ENCODE measurements at regions not wholly inside any gene's neighbourhood (a gene's known extent, or its start where the extent isn't known, plus 50 kb on each side); places are given as distances from the start of the nearest gene placed in this dataset.

GRCh38 chr20:39576771-39577170 is 614.6 kb downstream of the DHX35 start:
- no peaks in the 10 kb centered on the region for H3K36me3 Mint-ChIP-seq (ENCODE audit: low read depth)
- no peaks in the 10 kb centered on the region for H3K9me3 Mint-ChIP-seq
- no peaks in the 10 kb centered on the region for H3K4me1 Mint-ChIP-seq (ENCODE audit: low read depth)
- DNase-seq (ENCODE audit: low spot score), result no peak
- H3K4me3 Mint-ChIP-seq, result no peak overlapping the region
- no peaks in the 10 kb centered on the region for H3K27me3 Mint-ChIP-seq (ENCODE audit: low read depth)
- no peak overlapping the region for H3K27ac Mint-ChIP-seq

GRCh38 chr20:39574061-39574460 is 611.9 kb downstream of the DHX35 start:
- H3K27me3 Mint-ChIP-seq (ENCODE audit: low read depth), result no peaks in the 10 kb centered on the region
- H3K4me3 Mint-ChIP-seq, result no peak overlapping the region
- H3K27ac Mint-ChIP-seq, result no peak overlapping the region
- DNase-seq (ENCODE audit: low spot score), result no peak
- no peaks in the 10 kb centered on the region for H3K4me1 Mint-ChIP-seq (ENCODE audit: low read depth)
- H3K36me3 Mint-ChIP-seq (ENCODE audit: low read depth), result no peaks in the 10 kb centered on the region
- no peaks in the 10 kb centered on the region for H3K9me3 Mint-ChIP-seq

- no peaks in the 10 kb centered on the region for H3K4me1 Mint-ChIP-seq (ENCODE audit: low read depth)
- no peak overlapping the region for H3K27ac Mint-ChIP-seq
- H3K9me3 Mint-ChIP-seq, result no peaks in the 10 kb centered on the region
- DNase-seq (ENCODE audit: low spot score), result no peak
- no peaks in the 10 kb centered on the region for H3K27me3 Mint-ChIP-seq (ENCODE audit: low read depth)
- H3K36me3 Mint-ChIP-seq (ENCODE audit: low read depth), result no peaks in the 10 kb centered on the region
- no peak overlapping the region for H3K4me3 Mint-ChIP-seq
Observed at GRCh38 chr20:39571171-39571570, 609.0 kb downstream of the DHX35 start.

GRCh38 chr20:39568109-39568508 is 606.0 kb downstream of the DHX35 start:
- Mint-ChIP-seq H3K4me3 (no peak overlapping the region), H3K27ac (no peak overlapping the region), H3K4me1 (ENCODE audit: low read depth) (no peaks in the 10 kb centered on the region), H3K36me3 (ENCODE audit: low read depth) (no peaks in the 10 kb centered on the region), H3K27me3 (ENCODE audit: low read depth) (no peaks in the 10 kb centered on the region), H3K9me3 (no peaks in the 10 kb centered on the region)
- no peak for DNase-seq (ENCODE audit: low spot score)

GRCh38 chr20:39563349-39563748 is 601.2 kb downstream of the DHX35 start:
- no peaks in the 10 kb centered on the region for H3K4me1 Mint-ChIP-seq (ENCODE audit: low read depth)
- no peaks in the 10 kb centered on the region for H3K9me3 Mint-ChIP-seq
- DNase-seq (ENCODE audit: low spot score), result no peak
- H3K27ac Mint-ChIP-seq, result no peak overlapping the region
- H3K4me3 Mint-ChIP-seq, result no peak overlapping the region
- no peaks in the 10 kb centered on the region for H3K36me3 Mint-ChIP-seq (ENCODE audit: low read depth)
- H3K27me3 Mint-ChIP-seq (ENCODE audit: low read depth), result no peaks in the 10 kb centered on the region

GRCh38 chr20:39554341-39554740 is 592.2 kb downstream of the DHX35 start:
- H3K27me3 Mint-ChIP-seq (ENCODE audit: low read depth), result no peaks in the 10 kb centered on the region
- H3K27ac Mint-ChIP-seq, result no peak overlapping the region
- H3K4me1 Mint-ChIP-seq (ENCODE audit: low read depth), result no peaks in the 10 kb centered on the region
- no peak for DNase-seq (ENCODE audit: low spot score)
- H3K9me3 Mint-ChIP-seq, result no peaks in the 10 kb centered on the region
- no peak overlapping the region for H3K4me3 Mint-ChIP-seq
- H3K36me3 Mint-ChIP-seq (ENCODE audit: low read depth), result no peaks in the 10 kb centered on the region

GRCh38 chr20:39553120-39553519 is 591.0 kb downstream of the DHX35 start:
- no peak for DNase-seq (ENCODE audit: low spot score)
- no peaks in the 10 kb centered on the region for H3K36me3 Mint-ChIP-seq (ENCODE audit: low read depth)
- no peaks in the 10 kb centered on the region for H3K9me3 Mint-ChIP-seq
- H3K4me3 Mint-ChIP-seq, result no peak overlapping the region
- H3K4me1 Mint-ChIP-seq (ENCODE audit: low read depth), result no peaks in the 10 kb centered on the region
- no peak overlapping the region for H3K27ac Mint-ChIP-seq
- H3K27me3 Mint-ChIP-seq (ENCODE audit: low read depth), result no peaks in the 10 kb centered on the region

GRCh38 chr20:39549733-39550132 is 587.6 kb downstream of the DHX35 start:
- DNase-seq (ENCODE audit: low spot score), result no peak
- no peaks in the 10 kb centered on the region for H3K4me1 Mint-ChIP-seq (ENCODE audit: low read depth)
- H3K27ac Mint-ChIP-seq, result no peak overlapping the region

GRCh38 chr20:39547546-39548408 is 585.6 kb downstream of the DHX35 start:
- DNase-seq (ENCODE audit: low spot score), result no peak
- H3K4me1 Mint-ChIP-seq (ENCODE audit: low read depth), result no peaks in the 10 kb centered on the region
- no peaks in the 10 kb centered on the region for H3K36me3 Mint-ChIP-seq (ENCODE audit: low read depth)
- no peaks in the 10 kb centered on the region for H3K27me3 Mint-ChIP-seq (ENCODE audit: low read depth)
- H3K4me3 Mint-ChIP-seq, result no peak overlapping the region
- no peaks in the 10 kb centered on the region for H3K9me3 Mint-ChIP-seq
- H3K27ac Mint-ChIP-seq, result no peak overlapping the region

More at GRCh38 chr20:39549733-39550132, 587.6 kb downstream of the DHX35 start:
- no peaks in the 10 kb centered on the region for H3K9me3 Mint-ChIP-seq
- no peaks in the 10 kb centered on the region for H3K27me3 Mint-ChIP-seq (ENCODE audit: low read depth)
- no peaks in the 10 kb centered on the region for H3K36me3 Mint-ChIP-seq (ENCODE audit: low read depth)
- no peak overlapping the region for H3K4me3 Mint-ChIP-seq

GRCh38 chr20:39541136-39541803 is 579.1 kb downstream of the DHX35 start:
- Mint-ChIP-seq H3K27me3 (ENCODE audit: low read depth) (no peaks in the 10 kb centered on the region), H3K4me1 (ENCODE audit: low read depth) (no peaks in the 10 kb centered on the region), H3K27ac (no peak overlapping the region), H3K36me3 (ENCODE audit: low read depth) (no peaks in the 10 kb centered on the region), H3K4me3 (no peak overlapping the region), H3K9me3 (no peaks in the 10 kb centered on the region)
- no peak for DNase-seq (ENCODE audit: low spot score)

GRCh38 chr20:39538317-39538716 is 576.2 kb downstream of the DHX35 start:
- Mint-ChIP-seq H3K36me3 (ENCODE audit: low read depth) (no peaks in the 10 kb centered on the region), H3K27me3 (ENCODE audit: low read depth) (no peaks in the 10 kb centered on the region), H3K27ac (no peak overlapping the region), H3K4me3 (no peak overlapping the region), H3K4me1 (ENCODE audit: low read depth) (no peaks in the 10 kb centered on the region), H3K9me3 (no peaks in the 10 kb centered on the region)
- no peak for DNase-seq (ENCODE audit: low spot score)

GRCh38 chr20:39535301-39535700 is 573.2 kb downstream of the DHX35 start:
- Mint-ChIP-seq H3K9me3 (no peaks in the 10 kb centered on the region), H3K27me3 (ENCODE audit: low read depth) (no peaks in the 10 kb centered on the region), H3K4me1 (ENCODE audit: low read depth) (no peaks in the 10 kb centered on the region), H3K36me3 (ENCODE audit: low read depth) (no peaks in the 10 kb centered on the region), H3K27ac (no peak overlapping the region), H3K4me3 (no peak overlapping the region)
- no peak for DNase-seq (ENCODE audit: low spot score)

- no peak overlapping the region for H3K27ac Mint-ChIP-seq
- H3K4me3 Mint-ChIP-seq, result no peak overlapping the region
- no peaks in the 10 kb centered on the region for H3K4me1 Mint-ChIP-seq (ENCODE audit: low read depth)
- no peaks in the 10 kb centered on the region for H3K9me3 Mint-ChIP-seq
- H3K36me3 Mint-ChIP-seq (ENCODE audit: low read depth), result no peaks in the 10 kb centered on the region
- DNase-seq (ENCODE audit: low spot score), result no peak
- no peaks in the 10 kb centered on the region for H3K27me3 Mint-ChIP-seq (ENCODE audit: low read depth)
Observed at GRCh38 chr20:39534846-39535245, 572.7 kb downstream of the DHX35 start.

GRCh38 chr20:39533858-39534257 is 571.7 kb downstream of the DHX35 start:
- no peaks in the 10 kb centered on the region for H3K36me3 Mint-ChIP-seq (ENCODE audit: low read depth)
- H3K9me3 Mint-ChIP-seq, result no peaks in the 10 kb centered on the region
- H3K27ac Mint-ChIP-seq, result no peak overlapping the region
- H3K4me1 Mint-ChIP-seq (ENCODE audit: low read depth), result no peaks in the 10 kb centered on the region
- H3K4me3 Mint-ChIP-seq, result no peak overlapping the region
- DNase-seq (ENCODE audit: low spot score), result no peak
- H3K27me3 Mint-ChIP-seq (ENCODE audit: low read depth), result no peaks in the 10 kb centered on the region

Measured in T-helper 2 cell treated with Interferon-gamma antibody and Interleukin-4, amounts not matched to agents 5 μg/mL and 100 μg/mL, for 36 hours (primary cell).